K562 (cell line): ENCODE measurements at regions not wholly inside any gene's neighbourhood (a gene's known extent, or its start where the extent isn't known, plus 50 kb on each side); places are given as distances from the start of the nearest gene placed in this dataset.
A peak's percentile ranks its signal among the peaks of the same experiment; 100 is the strongest.

Experiments
- ATAC-seq: fragments of 200-7000 bp; cut with Tn5 transposase; 3 replicates; pipeline ENCODE4 v1.9.1; 2020; ENCODE audit warnings: moderate library complexity
- BruUV-seq: library from RNA; stranded (reverse); fragments of 400-500 nt; replicated peaks from 2 replicates; lab custom pipeline; 2021; lab: Mats Ljungman, UMichigan
- CTCF ChIA-PET: fragments of 300-600 bp; formaldehyde crosslinking; extraction: SDS; loops from one replicate; lab custom pipeline; 2021; ENCODE audit warnings: low intra/inter-chr PET ratio; lab: Yijun Ruan, JAX
- POLR2A ChIA-PET: fragments of 300-600, 350-650 bp; sonication (Branson Sonifier 250); formaldehyde crosslinking; extraction: SDS; loops from one replicate; lab custom pipeline; 2021; ENCODE audit warnings: antibody characterized with exemption, inconsistent platforms; lab: Yijun Ruan, JAX
- DNase-seq, 4 experiments: peaks; one replicate each; pipeline versions ENCODE4 v3.0.0 to v3.0.0-alpha.2; 2011 to 2018; ENCODE audit warnings: low spot score in 3 of 4, mixed read lengths in 3 of 4; ENCODE audit errors: extremely low read depth in 1 of 4
- FAIRE-seq: peaks from 2 replicates; lab custom pipeline; 2011; peaks lifted over from hg19 to GRCh38; lab: Jason Lieb, UNC
- H2AFZ ChIP-seq: 2 replicates; pipeline ENCODE4 v1.6.0; 2011; ENCODE audit warnings: low read depth, low read length, control low read depth, inconsistent platforms
- H3K27ac ChIP-seq: fragments of 200-600 bp; 3 replicates; pipeline ENCODE4 v1.8.0; 2011; ENCODE audit warnings: low read depth, mild to moderate bottlenecking, control low read depth, inconsistent platforms, low read length, moderate library complexity, mixed read lengths; ENCODE audit errors: extremely low read depth
- H3K27me3 ChIP-seq, 2 experiments: fragments of 300-600 bp in 1 of 2; 2 replicates in 1 of 2; 3 replicates in 1 of 2; pipeline versions ENCODE4 v1.6.0 to v1.8.0; 2011; ENCODE audit warnings: inconsistent platforms in 2 of 2, low read length in 2 of 2, mild to moderate bottlenecking in 1 of 2, mixed read lengths in 1 of 2, moderate library complexity in 1 of 2; ENCODE audit not compliant: control insufficient read depth in 2 of 2, insufficient read depth in 2 of 2
- H3K36me3 ChIP-seq: fragments of 300-600 bp; 3 replicates; pipeline ENCODE4 v1.8.0; 2011; ENCODE audit warnings: mild to moderate bottlenecking, low read length, inconsistent platforms; ENCODE audit not compliant: control insufficient read depth, insufficient read depth
- H3K4me1 ChIP-seq, 2 experiments: fragments of 200-600 bp in 1 of 2; replicated peaks in 1 of 2; 2 replicates in 1 of 2; 3 replicates in 1 of 2; pipeline versions ENCODE4 v1.5.1 to v1.8.0; 2011; ENCODE audit warnings: inconsistent platforms in 2 of 2, low read length in 2 of 2, mild to moderate bottlenecking in 1 of 2, mixed read lengths in 1 of 2, moderate library complexity in 1 of 2; ENCODE audit not compliant: control insufficient read depth in 2 of 2, insufficient read depth in 2 of 2
- H3K4me2 ChIP-seq: 2 replicates; pipeline ENCODE4 v1.6.1; 2011; ENCODE audit warnings: low read length, control low read depth, inconsistent platforms, mixed read lengths; ENCODE audit not compliant: insufficient read depth
- H3K4me3 ChIP-seq: fragments of 200-600 bp; sonication (generic), shearing (Covaris generic); 2 replicates; pipeline ENCODE4 v1.5.1; 2016; ENCODE audit warnings: control low read depth, inconsistent platforms
- H3K79me2 ChIP-seq: fragments of 200-600 bp; 3 replicates; pipeline ENCODE4 v1.8.0; 2011; ENCODE audit warnings: low read length, inconsistent platforms; ENCODE audit not compliant: control insufficient read depth, insufficient read depth
- H3K9ac ChIP-seq, 2 experiments: 2 replicates each; pipeline versions ENCODE4 v1.6.0 to v1.6.1; 2011; ENCODE audit warnings: low read depth in 2 of 2, low read length in 2 of 2, control low read depth in 1 of 2, inconsistent platforms in 1 of 2, mild to moderate bottlenecking in 1 of 2, mixed read lengths in 1 of 2; ENCODE audit not compliant: insufficient read depth in 1 of 2
- H3K9me1 ChIP-seq: one replicate; pipeline ENCODE4 v1.6.0; 2011; ENCODE audit warnings: inconsistent platforms, mild to moderate bottlenecking, low read length, moderate library complexity; ENCODE audit not compliant: control insufficient read depth, insufficient read depth
- H3K9me3 ChIP-seq: replicated peaks from 2 replicates; pipeline ENCODE4 v1.5.1; 2011; ENCODE audit warnings: low read depth, low read length, inconsistent platforms; ENCODE audit not compliant: control insufficient read depth, insufficient read depth
- H4K20me1 ChIP-seq: replicated peaks from 2 replicates; pipeline ENCODE4 v1.6.1; 2011; ENCODE audit warnings: low read length, inconsistent platforms, mixed read lengths; ENCODE audit not compliant: control insufficient read depth, insufficient read depth
- SLC30A9 ChIP-seq: fragments of 250-450 bp; sonication (Bioruptor Pico); IDR thresholded peaks from 2 replicates; pipeline ENCODE4 v1.8.0; 2022; ENCODE audit warnings: mild to moderate bottlenecking, moderate library complexity
- TCF7 ChIP-seq: sonication (generic); IDR thresholded peaks from 2 replicates; pipeline ENCODE4 v1.6.1; 2016; ENCODE audit warnings: antibody characterized with exemption, borderline replicate concordance
- TEAD4 ChIP-seq, 2 experiments: sonication (generic) in 1 of 2; formaldehyde crosslinking in 1 of 2; IDR thresholded peaks; 2 replicates each; pipeline versions ENCODE4 v1.6.1 to v1.8.0; 2012 to 2022; ENCODE audit warnings: borderline replicate concordance in 1 of 2, inconsistent platforms in 1 of 2, low read length in 1 of 2, mild to moderate bottlenecking in 1 of 2, missing genetic modification reagents in 1 of 2
- ZMIZ1 ChIP-seq, 2 experiments: fragments of 150-350 bp in 1 of 2; IDR thresholded peaks; 2 replicates each; pipeline ENCODE4 v1.6.1; 2012 to 2016; ENCODE audit warnings: low read depth in 2 of 2, low read length in 2 of 2, mild to moderate bottlenecking in 1 of 2, moderate library complexity in 1 of 2
- ZNF639 ChIP-seq, 2 experiments: fragments of 200-800 bp in 1 of 2; sonication (Bioruptor generic) in 1 of 2; sonication (generic) in 1 of 2; formaldehyde crosslinking in 1 of 2; IDR thresholded peaks in 1 of 2; conservative IDR thresholded peaks in 1 of 2; 2 replicates each; pipeline versions ENCODE4 v1.5.0 to v1.6.1; 2016 to 2020; ENCODE audit warnings: missing compliant biosample characterization in 1 of 2, missing genetic modification characterization in 1 of 2, missing genetic modification reagents in 1 of 2
- WGBS: fragments of 100-300 bp; shearing (Covaris generic); methylation state at CpG from one replicate; pipeline ENCODE4 v1.1.6; 2016; ENCODE audit warnings: low coverage, mixed read lengths; ENCODE audit not compliant: insufficient coverage; ENCODE audit errors: missing lambda C conversion rate; 5-methylcytosine and 5-hydroxymethylcytosine counted together
- in situ Hi-C: fragments of 300-500 bp; cut with MboI; formaldehyde crosslinking; loops from 4 replicates; pipeline ENCODE4 v1.15.0; 2018; ENCODE audit warnings: inconsistent platforms, mixed read lengths
- intact Hi-C: fragments of 100-400 bp; cut with micrococcal nuclease; formaldehyde crosslinking; loops from 2 replicates; pipeline ENCODE4 v1.14.2; 2022

GRCh38 chr6:3578981-3579380 lies 122.1 kb upstream of the SLC22A23 start (continued):
- TF ChIP-seq ZMIZ1 (IDR thresholded peaks at IDR 0.05; ENCODE audit: low read depth in 2 of 2, low read length in 2 of 2) (no peak), SLC30A9 (CRISPR knock-in tag) (no peak), TCF7 (no peak)
- TF ChIP-seq, all 486 proteins: peak for 0

GRCh38 chr6:3577517-3577916 lies 120.7 kb upstream of the SLC22A23 start:
- no TSS peak for BruUV-seq
- no peaks in the 10 kb centered on the region for H3K9me3 ChIP-seq

More at GRCh38 chr6:3577517-3577916, 120.7 kb upstream of the SLC22A23 start:
- intact Hi-C loops = no loop called here
- in situ Hi-C loops = no loop called here
- TF ChIP-seq ZNF639 (CRISPR knock-in tag; conservative IDR thresholded peaks at IDR 0.05 in 1 of 2, IDR thresholded peaks at IDR 0.05 in 1 of 2) = no peak
- no peak for TF ChIP-seq TEAD4 (IDR thresholded peaks at IDR 0.05; ENCODE audit: low read length)
- TF ChIP-seq TEAD4 (CRISPR knock-in tag; IDR thresholded peaks at IDR 0.05; ENCODE audit: borderline replicate concordance) = 0 out of 2 replicates have a peak, but pooled peaks have one; percentile 36
- Histone ChIP-seq H3K27ac (no peak overlapping the region), H3K9me1 (no peaks in the 10 kb centered on the region), H3K36me3 (no peaks in the 10 kb centered on the region), H4K20me1 (no peaks in the 10 kb centered on the region), H2AFZ (no peak overlapping the region), H3K4me1 (peaks cover 0 to 4% of the 10 kb centered on the region in 2 experiments; a peak in 1 of 5 replicates), H3K9ac (no peak overlapping the region), H3K4me3 (no peak overlapping the region), H3K27me3 (peaks cover 51 to 71% of the 10 kb centered on the region in 2 experiments), H3K79me2 (no peaks in the 10 kb centered on the region), H3K4me2 (no peak overlapping the region)
- DNase-seq (peak in 1 of 4 experiments; percentile 9), ATAC-seq (no peak; the same call in 2 of the 3 replicates), FAIRE-seq (no peak)
- CTCF ChIA-PET = no interaction called here
- 7% methylated on average over 7 of the region's 7 CpGs for WGBS
- POLR2A ChIA-PET = interaction anchor here (0.7 to 1.3 kb wide), 3 partner anchors 9 to 155 kb away, joined by 3 read pairs; no protein-coding TSS in a partner anchor
